Cerebellar cortex (tissue), 1 donor: ENCODE measurements at regions not wholly inside any gene's neighbourhood (a gene's known extent, or its start where the extent isn't known, plus 50 kb on each side); places are given as distances from the start of the nearest gene placed in this dataset.
"Not testable (repeated sequence)": the region's sequence is repeated elsewhere in the genome, so short reads cannot be mapped to it uniquely, and the experiment has no call there.

ENCODE experiments used
- DNase-seq: peaks from one replicate; pipeline ENCODE4 v3.0.0-alpha.2; 2015; ENCODE audit warnings: low spot score

DNA sequence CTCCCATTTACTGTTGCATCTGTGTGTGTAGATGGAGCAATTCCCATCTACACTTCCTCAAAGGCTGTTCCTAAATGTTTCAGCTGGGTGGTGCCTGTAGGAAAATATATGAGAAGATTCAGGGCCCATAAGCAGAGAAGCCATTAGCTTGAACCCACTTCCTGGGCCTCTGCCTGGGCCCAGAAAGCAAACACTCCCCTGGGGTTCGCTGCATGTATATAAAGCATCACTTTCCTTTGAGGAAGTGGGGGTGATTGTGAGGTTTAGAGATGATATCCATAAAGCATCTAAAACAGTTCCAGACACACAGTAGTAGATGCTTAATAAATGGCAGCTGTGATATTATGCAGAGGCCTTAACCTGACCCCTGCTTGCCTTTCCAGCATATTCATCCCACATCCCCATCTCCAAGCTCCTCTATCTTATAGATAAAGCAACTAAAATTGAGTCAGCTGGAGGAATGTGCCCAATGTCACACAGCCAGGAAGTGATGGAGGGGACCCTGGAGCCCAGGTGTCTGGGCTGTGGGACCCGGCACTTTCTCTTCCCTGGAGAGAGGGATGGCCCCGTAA, 280.0 kb upstream of the CRY1 start:
- DNase-seq: no peak

DNA sequence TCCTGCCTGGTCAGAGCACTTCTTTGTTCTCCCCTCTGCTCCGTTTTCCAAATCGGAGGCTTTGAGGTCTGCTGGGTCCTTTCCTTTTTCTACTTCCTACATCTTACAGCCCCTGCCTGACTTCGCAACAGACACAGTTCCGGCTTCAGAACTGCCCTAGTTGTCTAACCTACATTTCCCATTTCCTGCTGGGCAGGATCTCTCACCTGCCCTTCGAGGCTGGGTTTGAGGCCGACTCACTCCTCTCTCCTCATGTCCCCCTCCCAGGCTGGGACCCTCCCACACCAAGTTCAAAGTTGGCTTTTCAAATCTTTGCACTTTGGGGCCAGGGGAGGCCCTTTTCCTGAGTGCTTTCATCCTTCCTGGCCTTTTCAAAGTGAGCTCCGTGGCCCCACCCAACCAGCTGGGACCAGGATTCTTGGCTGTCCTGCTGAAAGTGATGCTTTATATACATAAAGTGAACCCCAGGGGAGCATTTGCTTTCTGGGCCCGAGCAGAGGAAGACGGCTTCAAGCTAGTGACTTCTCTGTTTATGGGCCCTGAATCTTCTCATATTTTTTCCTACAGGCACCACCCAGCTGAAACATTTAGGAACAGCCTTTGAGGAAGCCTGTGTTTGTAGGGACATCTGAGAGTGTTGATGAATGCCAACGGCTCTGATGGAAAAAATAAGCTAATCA, 281.0 kb upstream of the CRY1 start:
- DNase-seq: no peak

DNA sequence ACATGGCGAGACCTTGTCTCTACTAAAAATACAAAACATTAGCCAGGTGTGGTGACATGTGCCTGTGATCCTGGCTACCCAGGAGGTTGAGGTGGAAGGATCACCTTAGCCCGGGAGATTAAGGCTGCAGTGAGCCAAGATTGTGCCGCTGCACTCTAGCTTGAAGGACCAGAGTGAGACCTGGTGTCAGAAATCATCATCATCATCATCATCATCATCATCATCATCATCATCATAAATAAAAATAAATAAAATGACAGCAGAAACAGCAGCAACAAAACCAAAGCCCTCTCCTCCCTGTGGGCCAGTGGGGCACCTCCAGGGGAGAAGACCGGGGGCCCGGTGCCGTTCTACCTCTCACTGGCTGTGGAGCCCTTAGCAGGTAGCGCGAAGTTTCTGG, 281.9 kb upstream of the CRY1 start:
- DNase-seq: no peak

DNA sequence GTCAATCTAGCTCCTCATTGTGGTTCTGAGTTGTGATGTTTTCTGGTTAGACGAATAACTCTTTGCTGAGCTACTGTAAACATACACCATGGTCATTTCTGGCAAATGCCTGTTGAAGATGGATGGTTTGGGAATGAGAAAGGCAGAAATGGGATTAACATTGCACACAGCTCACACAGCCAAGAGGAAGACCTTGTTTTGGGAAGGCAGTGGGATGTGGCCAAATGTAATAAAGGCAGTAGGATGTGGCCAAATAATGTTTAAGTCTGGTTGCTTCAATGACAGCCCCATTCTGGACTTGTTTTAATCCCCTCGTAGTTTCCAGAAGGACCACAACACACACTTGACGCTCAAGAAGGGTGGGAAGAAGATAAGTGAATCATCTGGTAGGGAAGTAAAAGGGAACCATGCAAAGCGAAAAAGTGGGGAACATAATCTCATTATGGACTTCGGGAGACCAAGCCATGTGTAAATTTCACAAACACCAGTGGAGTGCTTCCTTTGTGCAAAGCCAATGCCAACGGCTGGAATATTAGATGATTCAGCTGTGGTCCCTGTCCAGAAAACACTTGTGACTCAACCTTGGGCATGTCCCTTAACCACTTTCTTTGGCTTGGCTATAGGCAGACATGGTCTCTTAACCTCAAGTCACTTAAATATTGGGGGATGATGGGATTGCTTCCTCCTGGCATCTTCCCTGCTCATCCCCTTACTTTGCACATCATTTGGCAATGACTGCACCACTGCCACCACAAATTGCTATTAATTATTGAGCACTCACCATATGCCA, 284.4 kb upstream of the CRY1 start:
- no peak for DNase-seq

DNA sequence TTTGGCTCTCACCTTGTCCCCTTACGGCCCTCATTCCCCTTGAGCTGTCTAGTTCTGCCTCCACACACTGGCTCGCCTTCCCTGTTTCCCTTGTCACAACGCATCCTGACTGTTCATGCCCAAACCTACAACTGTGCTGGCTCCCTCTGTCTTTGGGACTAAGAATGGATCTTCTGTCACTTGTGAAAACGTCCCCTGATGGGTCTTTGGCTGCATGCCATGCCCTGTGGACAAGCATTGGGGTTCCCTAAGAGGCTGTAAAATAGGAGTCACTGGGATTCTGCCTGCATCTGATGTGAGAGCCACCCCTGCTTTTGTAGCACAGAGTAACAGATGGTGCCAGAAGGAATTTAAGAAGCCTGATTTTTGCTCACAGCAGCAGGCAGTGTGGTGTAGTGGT, 285.3 kb upstream of the CRY1 start:
- DNase-seq: no peak

DNA sequence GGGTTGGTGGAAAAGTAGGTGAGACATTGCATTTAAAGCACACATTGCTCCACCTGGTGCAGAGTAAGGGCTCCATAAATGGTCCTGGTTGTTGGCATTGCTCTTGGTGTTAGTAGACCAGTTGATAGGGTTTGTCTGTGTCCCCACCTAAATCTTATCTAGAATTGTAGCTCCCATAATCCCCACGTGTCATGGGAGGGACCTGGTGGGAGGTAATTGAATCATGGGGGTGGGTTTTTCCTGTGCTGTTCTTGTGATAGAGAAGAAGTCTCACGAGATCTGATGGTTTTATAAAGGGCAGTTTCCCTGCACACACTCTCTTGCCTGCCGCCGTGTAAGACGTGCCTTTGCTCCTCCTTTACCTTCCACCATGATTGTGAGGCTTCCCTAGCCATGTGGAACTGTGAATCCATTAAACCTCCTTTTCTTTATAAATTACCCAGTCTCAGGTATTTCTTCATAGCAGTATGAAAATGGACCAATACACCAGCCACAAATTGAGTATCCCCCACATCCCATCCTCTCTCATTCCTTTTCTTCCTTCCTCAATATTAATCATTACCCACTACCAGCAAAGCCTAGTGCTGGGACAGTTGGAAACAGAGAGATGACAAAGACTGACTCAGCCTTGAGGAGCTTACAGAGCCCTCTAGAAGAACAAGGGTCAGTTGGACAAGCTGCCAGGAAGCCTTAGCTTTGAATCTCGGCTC, 285.9 kb upstream of the CRY1 start:
- not testable (repeated sequence) for DNase-seq

DNA sequence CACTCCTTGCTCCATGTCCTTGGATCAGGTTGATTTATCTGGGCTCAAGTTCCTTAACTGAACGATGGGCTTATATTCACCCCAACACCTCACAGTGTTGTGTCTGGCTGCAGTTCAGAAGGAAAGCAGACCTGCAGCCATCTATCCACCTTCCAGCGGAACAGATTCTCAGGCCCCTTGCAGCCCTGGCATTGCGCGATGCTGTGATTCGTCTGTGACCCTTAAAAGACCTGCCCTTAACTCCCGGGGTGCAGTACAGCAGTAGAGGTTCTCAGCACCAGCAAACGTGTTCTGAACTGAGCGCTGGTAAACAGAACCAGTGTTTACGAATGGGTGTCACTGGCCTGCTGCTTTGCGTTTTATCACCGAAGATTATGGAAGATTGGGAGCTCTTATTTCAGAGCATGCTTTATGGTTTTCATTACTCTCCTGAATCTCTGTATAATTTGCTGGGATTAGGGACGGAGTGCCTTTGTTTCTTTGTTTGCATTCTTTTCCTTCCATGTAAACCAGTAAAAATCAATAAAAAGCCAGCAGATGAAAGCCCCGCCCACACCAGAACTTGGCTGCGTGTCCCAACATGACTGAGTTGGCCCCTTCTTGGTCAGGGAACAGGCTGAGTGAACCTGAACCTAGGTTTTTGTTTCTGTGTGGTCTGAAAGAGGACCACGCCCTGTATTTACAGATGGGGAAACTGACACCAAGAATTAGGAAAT, 286.7 kb upstream of the CRY1 start:
- DNase-seq: no peak

DNA sequence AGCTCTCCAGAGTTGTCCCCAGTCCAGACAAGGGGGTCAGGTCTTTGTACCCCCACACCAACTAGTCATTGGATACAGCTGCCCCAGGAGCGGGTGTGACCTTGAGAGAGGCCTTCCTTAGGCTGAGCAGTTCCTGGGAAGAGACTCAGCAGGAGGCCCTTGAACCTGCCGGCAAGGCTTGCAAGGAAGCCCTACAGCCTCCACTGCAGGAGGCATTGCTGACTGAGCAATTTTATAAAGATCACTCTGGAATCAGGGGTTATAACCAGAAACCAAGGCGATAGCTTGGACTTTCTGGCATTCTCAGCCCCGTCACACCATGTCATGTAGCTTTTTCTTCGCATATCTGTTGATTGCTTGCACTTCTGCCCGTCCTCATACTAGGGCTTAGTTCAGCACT, 291.3 kb upstream of the CRY1 start:
- DNase-seq: no peak

DNA sequence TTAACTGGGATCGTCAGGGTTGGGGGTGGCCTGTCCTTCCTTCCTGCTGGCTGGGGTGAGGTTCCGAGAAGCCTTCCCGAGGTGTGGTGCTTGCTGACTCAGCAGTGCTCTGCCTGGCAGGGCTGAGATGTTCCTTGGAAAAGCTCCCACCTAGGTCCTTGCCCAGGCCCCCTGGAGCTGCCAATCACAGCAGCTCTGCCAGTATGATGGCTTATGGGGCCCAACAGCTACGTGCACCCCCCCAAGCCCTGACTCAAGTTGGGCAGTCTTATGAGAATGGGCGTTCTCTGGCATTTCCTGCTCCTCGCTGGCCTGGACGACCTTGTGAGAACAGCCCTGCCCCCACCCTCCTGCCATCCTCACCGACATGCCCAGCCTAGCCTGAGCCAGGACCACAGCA, 292.2 kb upstream of the CRY1 start:
- DNase-seq: no peak

DNA sequence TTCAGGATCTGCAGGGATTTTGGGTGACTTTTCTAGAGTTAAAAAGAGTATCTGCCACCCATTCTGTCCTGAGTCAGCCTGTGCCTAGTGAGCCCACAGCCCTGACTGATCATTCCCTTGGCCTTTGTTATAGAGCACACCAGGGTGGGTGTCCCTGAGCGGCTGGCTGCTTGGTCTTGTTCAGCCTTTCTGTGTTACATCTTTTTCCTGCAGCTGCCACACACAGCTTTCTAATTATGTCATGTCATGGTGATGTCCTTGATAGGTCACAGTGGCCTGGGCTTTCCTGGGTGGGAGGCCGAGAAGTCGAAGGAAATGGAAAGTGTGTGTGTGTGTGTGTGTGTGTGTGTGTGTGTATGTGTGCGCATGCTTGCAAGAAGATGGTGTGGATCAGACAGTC, 293.2 kb upstream of the CRY1 start:
- no peak for DNase-seq

DNA sequence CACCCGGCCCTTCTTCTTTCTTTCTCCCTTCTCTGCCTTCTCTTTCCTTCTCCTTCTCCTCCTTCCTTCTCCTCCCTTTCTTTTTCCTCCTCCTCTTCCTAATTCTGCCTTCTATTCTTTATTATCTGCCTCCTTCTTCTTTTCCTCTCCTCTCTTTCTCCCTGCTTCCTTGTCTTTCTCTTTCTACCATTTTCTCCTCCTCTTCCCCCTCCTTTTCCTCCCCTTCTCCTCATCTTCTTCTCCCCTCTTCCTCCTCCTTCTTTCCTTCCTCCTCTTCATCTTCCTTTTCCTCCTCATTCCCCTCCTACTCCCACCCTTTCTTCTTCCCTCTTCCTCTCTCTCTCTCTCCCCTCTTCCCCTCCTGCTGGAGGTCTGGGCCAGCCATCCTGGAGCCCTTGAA, 294.9 kb upstream of the CRY1 start:
- DNase-seq: no peak

DNA sequence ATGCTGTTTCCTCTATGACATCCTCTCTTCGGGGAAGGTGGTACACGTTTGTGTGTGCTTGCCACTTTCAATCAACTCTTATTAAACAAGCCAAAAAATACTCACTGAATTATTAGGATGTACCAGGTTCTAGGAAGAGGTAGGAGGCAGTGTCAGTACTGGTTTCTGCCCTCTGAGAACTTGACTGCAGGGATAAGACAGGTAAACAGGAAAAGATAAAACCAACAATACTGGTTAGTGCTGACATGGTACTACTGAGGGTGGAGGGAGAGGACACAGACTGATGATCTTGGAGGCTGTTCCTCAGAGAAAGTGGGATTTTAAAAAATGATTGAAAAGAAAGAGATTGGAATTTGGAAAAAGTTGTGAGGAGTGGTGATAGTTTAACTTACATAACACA, 295.2 kb upstream of the PWP1 start:
- no peak for DNase-seq

DNA sequence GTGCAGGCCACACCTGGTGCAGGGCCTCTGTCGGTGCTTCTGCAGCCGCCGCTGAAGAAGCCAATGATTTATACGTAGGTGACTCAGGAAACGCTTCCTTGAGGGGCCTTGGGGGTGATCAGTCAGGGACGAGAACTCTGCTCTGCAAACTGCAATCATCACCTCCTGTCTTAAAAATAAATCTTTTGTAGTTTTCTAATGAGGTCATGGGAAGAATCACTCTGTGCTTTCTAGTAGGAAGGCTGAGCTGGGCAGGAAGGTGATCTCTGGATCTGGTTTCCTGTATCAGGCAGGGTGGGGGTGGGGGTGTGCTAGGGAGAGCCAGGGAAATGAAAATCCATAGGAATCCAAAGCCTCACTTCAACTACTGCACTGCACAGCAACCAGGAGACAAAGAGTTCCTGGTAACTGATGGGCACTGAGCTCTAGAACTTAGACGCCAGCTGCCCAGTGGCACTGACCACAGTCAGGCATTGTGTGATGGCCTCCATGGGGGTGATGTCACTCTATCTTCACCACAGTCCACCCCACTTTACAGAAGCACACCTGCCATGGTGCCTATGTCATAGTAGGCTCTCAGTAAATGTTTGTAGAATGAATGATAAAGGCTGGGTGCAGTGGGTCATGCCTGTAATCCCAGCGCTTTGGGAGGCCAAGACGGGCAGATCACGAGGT, 292.4 kb upstream of the PWP1 start:
- DNase-seq: no peak

DNA sequence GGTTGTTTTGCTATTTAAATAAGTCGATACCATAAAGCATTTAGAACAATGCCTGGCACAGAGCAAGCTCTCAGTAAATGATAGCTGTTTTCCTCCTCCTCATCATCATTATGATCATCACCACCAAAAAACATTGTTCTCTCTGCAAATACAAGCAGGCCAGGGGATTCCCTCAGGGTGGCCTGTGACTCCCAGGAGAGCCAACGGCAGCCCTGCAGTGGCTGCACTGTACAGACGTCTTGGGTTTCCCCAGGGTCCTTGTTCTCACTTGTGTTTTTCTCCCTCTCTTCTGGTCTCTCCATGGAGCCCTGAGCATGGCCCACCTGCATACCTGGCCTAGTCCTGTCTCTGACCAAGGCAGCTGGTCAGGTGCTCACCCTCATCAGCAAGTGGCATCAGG, 290.9 kb upstream of the PWP1 start:
- no peak for DNase-seq

DNA sequence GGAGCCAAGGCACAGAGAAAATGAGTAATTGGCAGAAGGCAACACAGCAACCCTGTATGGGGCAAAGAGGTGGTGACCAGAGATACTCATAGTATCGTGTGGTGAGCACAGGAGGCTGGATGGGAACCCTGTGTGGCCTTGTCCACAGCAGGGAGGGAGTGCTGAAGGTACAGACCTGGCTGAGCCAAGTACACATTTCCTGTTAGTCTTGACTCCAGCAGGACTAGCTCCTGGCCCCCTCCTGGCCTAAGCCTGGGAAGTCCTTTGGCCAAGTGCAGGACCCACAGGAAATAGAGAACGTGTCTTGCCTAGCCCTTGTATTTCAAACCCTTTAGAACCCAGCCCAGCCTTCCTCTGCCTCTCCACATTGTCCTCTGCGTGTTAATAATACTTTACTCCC, 289.8 kb upstream of the PWP1 start:
- DNase-seq: no peak

DNA sequence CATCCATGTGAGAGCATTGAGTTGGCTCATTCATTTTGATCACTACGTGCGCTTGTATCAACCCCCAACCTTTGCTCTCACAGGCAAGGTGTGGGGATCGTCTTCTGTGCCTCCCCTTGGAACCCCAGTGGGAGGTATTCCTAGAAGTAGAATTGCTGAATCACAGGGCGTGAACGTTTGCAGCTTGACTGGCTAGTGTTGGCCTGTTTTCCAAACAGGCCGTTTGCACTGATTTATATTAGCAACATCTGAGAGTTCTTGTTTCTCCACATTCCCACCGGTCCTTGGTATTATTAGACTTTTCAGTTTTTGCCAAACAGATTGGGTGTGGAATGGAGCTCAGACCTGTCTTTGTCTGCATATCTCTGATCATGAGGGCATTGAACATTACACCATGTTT, 288.6 kb upstream of the PWP1 start:
- DNase-seq: no peak

DNA sequence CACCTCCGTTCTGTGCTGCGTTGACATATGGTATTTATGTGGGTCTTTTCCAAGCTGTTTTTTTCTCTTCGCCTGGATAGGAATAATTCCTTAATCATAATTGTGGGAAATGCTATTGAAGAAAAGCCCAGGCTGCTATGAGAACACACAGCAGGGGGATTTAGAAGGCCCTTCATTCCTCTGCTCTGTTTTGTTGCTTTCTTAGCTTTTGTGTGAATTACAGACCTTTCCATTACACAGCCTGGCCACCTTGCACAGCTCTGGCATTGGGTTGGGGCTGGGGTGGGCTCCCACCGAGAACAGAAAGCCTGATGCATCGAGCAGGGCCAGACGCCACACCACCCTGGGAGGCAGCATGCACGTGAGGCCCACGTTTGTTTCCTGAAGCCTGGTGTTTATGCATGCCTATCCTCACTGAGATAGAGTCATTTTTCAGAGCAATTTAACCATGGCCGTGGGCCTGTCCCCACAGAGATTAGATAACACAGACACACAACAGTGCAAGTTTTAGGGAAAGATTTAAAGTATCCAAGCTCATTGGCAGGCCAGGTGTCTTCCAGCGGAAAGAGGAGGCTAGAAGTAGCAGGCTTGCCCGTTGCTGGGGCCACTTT, 287.6 kb upstream of the PWP1 start:
- DNase-seq: no peak

DNA sequence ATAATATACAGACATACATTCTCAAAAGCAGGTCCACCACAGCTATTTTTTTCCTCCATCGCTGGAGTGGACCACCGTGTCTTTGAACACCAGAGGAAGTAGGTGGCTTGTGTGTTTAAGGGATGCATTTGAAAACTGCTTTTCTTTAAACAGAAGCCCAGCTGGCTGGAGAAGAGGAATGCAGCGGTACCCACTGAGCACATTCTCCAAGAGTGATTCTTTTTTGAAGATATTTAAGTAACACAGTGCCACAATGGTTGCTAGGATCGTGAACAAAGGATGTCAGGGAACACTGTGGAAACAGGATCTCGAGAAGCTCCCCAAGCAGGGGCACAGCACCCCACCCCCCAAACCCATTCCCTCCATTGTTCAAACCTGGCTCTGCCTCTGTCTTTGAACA, 286.6 kb upstream of the PWP1 start:
- DNase-seq: no peak

DNA sequence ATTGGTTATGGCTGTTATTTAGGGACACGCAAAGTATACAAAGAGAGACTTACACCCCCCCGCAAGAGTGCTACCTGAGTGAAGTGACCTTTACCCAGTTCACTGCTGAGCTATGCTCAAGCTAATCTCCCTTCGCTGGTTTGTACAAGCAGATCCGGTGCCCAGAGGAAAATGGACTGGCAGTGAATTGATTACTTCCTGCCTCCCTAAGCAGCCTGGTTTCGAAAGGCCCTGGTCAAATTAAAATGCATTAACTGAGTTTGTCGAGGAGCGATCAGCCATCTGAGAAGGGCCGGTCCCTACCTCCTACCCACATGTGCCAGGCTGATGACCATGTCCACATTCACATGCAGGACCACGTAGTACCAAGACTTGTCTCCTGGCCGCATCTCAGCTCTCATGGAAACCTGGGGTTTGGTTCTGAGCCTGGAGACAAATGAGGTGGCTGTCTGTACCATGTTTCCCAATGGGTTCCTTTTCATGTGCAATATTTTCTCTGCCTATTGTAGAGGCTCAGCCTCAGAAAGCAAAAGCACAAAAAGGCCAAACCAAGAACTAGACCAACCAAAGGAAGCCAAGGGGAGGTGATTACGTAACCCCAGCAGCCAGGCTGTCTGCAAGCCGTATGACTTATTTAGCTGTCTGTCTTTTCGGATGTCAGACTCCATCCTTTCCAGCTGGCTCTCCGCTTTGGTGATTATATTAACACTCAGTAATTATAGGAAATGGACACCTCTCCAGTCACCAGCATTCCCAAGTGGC, 284.7 kb upstream of the PWP1 start:
- DNase-seq: peak; percentile 13
